ENCODE measurements at regions not wholly inside any gene's neighbourhood (a gene's known extent, or its start where the extent isn't known, plus 50 kb on each side); places are given as distances from the start of the nearest gene placed in this dataset.

GRCh38 chr3:1823867-1824266, 274.8 kb upstream of the CNTN4 start:
- TF ChIP-seq MXI1 (IDR thresholded peaks at IDR 0.05; ENCODE audit: low read depth, low read length) (no peak), RCOR1 (IDR thresholded peaks at IDR 0.05; ENCODE audit: low read length) (no peak), EZH2phosphoT487 (IDR thresholded peaks at IDR 0.05; ENCODE audit: borderline replicate concordance, low read depth) (no peak), FOXJ3 (CRISPR knock-in tag; IDR thresholded peaks at IDR 0.05) (no peak), CTCF (IDR thresholded peaks at IDR 0.05) (no peak), SMC3 (IDR thresholded peaks at IDR 0.05; ENCODE audit: low read depth, low read length) (no peak), GABPA (IDR thresholded peaks at IDR 0.05; ENCODE audit: low read depth) (no peak), TAF1 (IDR thresholded peaks at IDR 0.05; ENCODE audit: borderline replicate concordance, low read depth, low read length) (no peak), POLR2AphosphoS5 (IDR thresholded peaks at IDR 0.05; ENCODE audit: low read depth, low read length) (no peak), EP300 (IDR thresholded peaks at IDR 0.05; ENCODE audit: borderline replicate concordance in 1 of 2, low read depth in 1 of 2, low read length in 1 of 2) (no peak), ZBTB33 (IDR thresholded peaks at IDR 0.05; ENCODE audit: borderline replicate concordance, low read depth) (no peak), JUND (IDR thresholded peaks at IDR 0.05) (no peak), PBX3 (IDR thresholded peaks at IDR 0.05) (no peak), REST (IDR thresholded peaks at IDR 0.05; ENCODE audit: low read depth, low read length) (no peak)
